ENCODE measurements at regions not wholly inside any gene's neighbourhood (a gene's known extent, or its start where the extent isn't known, plus 50 kb on each side); places are given as distances from the start of the nearest gene placed in this dataset.

DNA sequence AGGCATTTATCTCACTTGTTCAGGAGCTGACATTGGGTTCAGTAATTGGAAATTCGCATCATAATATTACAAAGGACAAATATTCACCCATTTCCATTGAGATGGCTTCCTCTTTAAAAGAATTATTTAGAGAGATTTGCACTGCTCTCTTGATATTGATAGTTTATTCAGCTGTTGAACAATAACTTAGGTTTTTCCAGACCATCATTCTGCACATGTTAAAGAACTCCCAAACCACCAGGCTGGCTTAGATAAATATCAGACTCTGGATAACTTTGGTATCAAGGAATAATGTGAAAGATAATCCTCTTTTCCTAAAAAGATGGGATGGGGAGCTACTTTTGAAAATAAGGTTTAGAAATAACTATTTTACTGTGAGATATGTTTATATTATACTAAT is 154.0 kb downstream of the GASK1B start:
- TF ChIP-seq, protein P1, sequence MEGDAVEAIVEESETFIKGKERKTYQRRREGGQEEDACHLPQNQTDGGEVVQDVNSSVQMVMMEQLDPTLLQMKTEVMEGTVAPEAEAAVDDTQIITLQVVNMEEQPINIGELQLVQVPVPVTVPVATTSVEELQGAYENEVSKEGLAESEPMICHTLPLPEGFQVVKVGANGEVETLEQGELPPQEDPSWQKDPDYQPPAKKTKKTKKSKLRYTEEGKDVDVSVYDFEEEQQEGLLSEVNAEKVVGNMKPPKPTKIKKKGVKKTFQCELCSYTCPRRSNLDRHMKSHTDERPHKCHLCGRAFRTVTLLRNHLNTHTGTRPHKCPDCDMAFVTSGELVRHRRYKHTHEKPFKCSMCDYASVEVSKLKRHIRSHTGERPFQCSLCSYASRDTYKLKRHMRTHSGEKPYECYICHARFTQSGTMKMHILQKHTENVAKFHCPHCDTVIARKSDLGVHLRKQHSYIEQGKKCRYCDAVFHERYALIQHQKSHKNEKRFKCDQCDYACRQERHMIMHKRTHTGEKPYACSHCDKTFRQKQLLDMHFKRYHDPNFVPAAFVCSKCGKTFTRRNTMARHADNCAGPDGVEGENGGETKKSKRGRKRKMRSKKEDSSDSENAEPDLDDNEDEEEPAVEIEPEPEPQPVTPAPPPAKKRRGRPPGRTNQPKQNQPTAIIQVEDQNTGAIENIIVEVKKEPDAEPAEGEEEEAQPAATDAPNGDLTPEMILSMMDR (IDR thresholded peaks at IDR 0.05 in 4 of 5, conservative IDR thresholded peaks at IDR 0.05 in 1 of 5): no peak
- no peak for TF ChIP-seq POLR2A (IDR thresholded peaks at IDR 0.05)
